CD4-positive, alpha-beta memory T cell (primary cell): ENCODE measurements at regions not wholly inside any gene's neighbourhood (a gene's known extent, or its start where the extent isn't known, plus 50 kb on each side); places are given as distances from the start of the nearest gene placed in this dataset.

Source experiments
- CTCF ChIA-PET: fragments of 350-600 bp; sonication (Branson Sonifier 250); formaldehyde crosslinking; loops from one replicate; lab custom pipeline; 2021; ENCODE audit warnings: inconsistent platforms; ENCODE audit not compliant: partially characterized antibody; lab: Charles Lee
- POLR2A ChIA-PET: fragments of 350-600 bp; sonication (Branson Sonifier 250); formaldehyde crosslinking; loops from one replicate; lab custom pipeline; 2021; ENCODE audit not compliant: partially characterized antibody; lab: Charles Lee
- DNase-seq, 5 donors: peaks; one replicate each; pipeline versions ENCODE4 v3.0.0 to v3.0.0-alpha.2; 2020 to 2022; ENCODE audit warnings: mixed read lengths in 1 of 5
- H3K27ac ChIP-seq: one replicate; pipeline ENCODE4 v1.7.0; 2013; ENCODE audit warnings: low read depth, low read length
- H3K27me3 ChIP-seq: 2 replicates; pipeline ENCODE4 v1.7.0; 2013; ENCODE audit warnings: mild to moderate bottlenecking, low read length, moderate library complexity; ENCODE audit not compliant: insufficient read depth
- H3K36me3 ChIP-seq: 2 replicates; pipeline ENCODE4 v1.7.0; 2013; ENCODE audit warnings: mild to moderate bottlenecking, low read length, moderate library complexity; ENCODE audit not compliant: insufficient read depth
- H3K4me1 ChIP-seq: 2 replicates; pipeline ENCODE4 v1.7.0; 2013; ENCODE audit warnings: mild to moderate bottlenecking, low read length, moderate library complexity; ENCODE audit not compliant: insufficient read depth
- H3K4me3 ChIP-seq, 2 donors: one replicate each; pipeline ENCODE4 v1.7.0; 2013; ENCODE audit warnings: low read length in 2 of 2, mild to moderate bottlenecking in 1 of 2
- H3K9me3 ChIP-seq, 2 donors: one replicate each; pipeline ENCODE4 v1.7.0; 2013; ENCODE audit warnings: low read length in 2 of 2, control low read depth in 1 of 2; ENCODE audit not compliant: control insufficient read depth in 1 of 2
- H3K27ac Mint-ChIP-seq, 7 donors: one replicate each; pipeline ENCODE4 v1.8.0; 2020 to 2021; ENCODE audit warnings: mixed read lengths in 7 of 7, mild to moderate bottlenecking in 6 of 7, inconsistent platforms in 3 of 7, moderate library complexity in 3 of 7
- H3K27me3 Mint-ChIP-seq, 2 donors: one replicate each; pipeline ENCODE4 v1.8.0; 2020 to 2021; ENCODE audit warnings: mixed read lengths in 2 of 2
- H3K36me3 Mint-ChIP-seq, 2 donors: one replicate each; pipeline ENCODE4 v1.8.0; 2020 to 2021; ENCODE audit warnings: mixed read lengths in 2 of 2, inconsistent platforms in 1 of 2, mild to moderate bottlenecking in 1 of 2
- H3K4me1 Mint-ChIP-seq, 4 donors: one replicate each; pipeline ENCODE4 v1.8.0; 2020 to 2021; ENCODE audit warnings: mixed read lengths in 4 of 4, mild to moderate bottlenecking in 1 of 4
- H3K4me3 Mint-ChIP-seq, 8 donors: one replicate each; pipeline ENCODE4 v1.8.0; 2020 to 2021; ENCODE audit warnings: mixed read lengths in 8 of 8, mild to moderate bottlenecking in 7 of 8, moderate library complexity in 6 of 8, inconsistent platforms in 3 of 8
- H3K9me3 Mint-ChIP-seq, 8 donors: one replicate each; pipeline ENCODE4 v1.8.0; 2020 to 2021; ENCODE audit warnings: mixed read lengths in 8 of 8, mild to moderate bottlenecking in 5 of 8, inconsistent platforms in 3 of 8, moderate library complexity in 1 of 8
- intact Hi-C: fragments of 100-400 bp; cut with micrococcal nuclease; formaldehyde crosslinking; loops from one replicate; pipeline ENCODE4 v1.15.1; 2023

DNA sequence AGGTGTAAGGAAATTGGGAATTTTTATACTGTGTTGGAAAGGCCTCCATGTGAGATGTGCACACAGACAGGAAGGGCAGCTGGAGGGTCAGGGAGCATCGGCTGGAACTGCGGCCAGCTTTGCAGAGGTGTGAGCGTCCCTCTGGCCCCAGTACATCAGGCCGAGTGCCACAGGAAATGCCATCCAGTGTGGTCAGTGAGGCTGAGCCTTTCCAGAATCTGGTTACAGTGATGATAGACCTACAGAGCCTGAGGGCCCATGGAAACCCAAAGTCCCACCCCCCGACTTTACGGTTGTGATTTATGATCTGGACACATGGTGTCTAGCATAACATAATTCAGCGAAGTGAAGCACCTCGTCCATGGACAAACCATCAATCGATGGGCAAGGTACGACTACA is 137.3 kb upstream of the PDE10A start:
- Mint-ChIP-seq H3K36me3 (no peaks in the 10 kb centered on the region), H3K4me3 (no peak overlapping the region), H3K27ac (no peak overlapping the region), H3K27me3 (peaks cover 2 to 5% of the 10 kb centered on the region in 2 donors), H3K9me3 (peaks cover 0 to 2% (median 0%) of the 10 kb centered on the region in 8 donors), H3K4me1 (peaks cover 0 to 4% (median 0%) of the 10 kb centered on the region in 4 donors)
- H3K27me3 ChIP-seq: no peaks in the 10 kb centered on the region
- no peak for DNase-seq
- no peaks in the 10 kb centered on the region for H3K36me3 ChIP-seq
- no peaks in the 10 kb centered on the region for H3K4me1 ChIP-seq
- CTCF ChIA-PET: no interaction called here
- intact Hi-C loops: no loop called here
- H3K27ac ChIP-seq: no peak overlapping the region
- POLR2A ChIA-PET: no interaction called here
- H3K4me3 ChIP-seq: no peak overlapping the region
- H3K9me3 ChIP-seq: no peaks in the 10 kb centered on the region

DNA sequence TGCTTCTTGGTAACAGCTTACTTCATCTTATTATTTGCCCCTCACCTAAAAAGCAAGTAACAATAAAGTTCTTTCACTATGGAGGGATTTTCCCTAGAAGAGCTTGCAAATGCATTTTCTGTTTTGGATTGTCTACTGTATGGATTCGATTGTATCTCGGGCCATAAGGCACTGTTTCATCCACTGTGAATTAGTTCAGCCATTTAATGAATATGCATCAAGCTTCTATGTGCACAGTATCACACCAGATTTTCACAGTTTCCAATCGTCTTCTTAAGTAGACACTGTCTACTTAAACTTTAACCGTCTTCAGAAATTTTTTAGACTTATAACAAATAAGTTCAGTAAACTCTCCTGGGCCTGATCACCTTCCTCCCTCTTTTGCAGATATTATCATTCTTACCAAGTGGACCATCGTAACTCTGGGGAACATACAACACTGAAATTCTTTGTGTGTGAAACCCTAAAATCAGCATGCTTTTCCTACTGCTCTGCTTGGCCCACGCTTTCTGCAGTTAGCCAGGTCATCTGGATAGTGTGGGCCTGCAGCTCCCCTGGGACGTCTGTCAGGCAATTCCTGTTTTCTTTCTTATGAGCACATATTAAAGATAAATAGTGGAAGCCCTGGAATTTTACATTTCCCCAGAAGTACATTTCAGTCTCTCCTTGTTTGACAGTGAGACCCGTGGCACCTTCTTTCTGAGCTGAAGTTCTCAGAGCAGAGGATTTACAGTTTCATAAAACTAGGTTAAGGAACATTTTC is 136.5 kb upstream of the PDE10A start:
- H3K4me1 ChIP-seq: no peaks in the 10 kb centered on the region
- no peak overlapping the region for H3K4me3 Mint-ChIP-seq
- no peak overlapping the region for H3K27ac ChIP-seq
- no peaks in the 10 kb centered on the region for H3K36me3 Mint-ChIP-seq
- ChIA-PET CTCF (no interaction called here), POLR2A (no interaction called here)
- H3K27me3 Mint-ChIP-seq: peaks cover 2 to 5% of the 10 kb centered on the region in 2 donors
- no peak for DNase-seq
- no peaks in the 10 kb centered on the region for H3K36me3 ChIP-seq
- intact Hi-C loops: no loop called here
- peaks cover 0 to 4% (median 0%) of the 10 kb centered on the region in 4 donors for H3K4me1 Mint-ChIP-seq
- no peaks in the 10 kb centered on the region for H3K27me3 ChIP-seq
- no peak overlapping the region for H3K27ac Mint-ChIP-seq
- no peak overlapping the region for H3K4me3 ChIP-seq
- peaks cover 0 to 2% (median 0%) of the 10 kb centered on the region in 8 donors for H3K9me3 Mint-ChIP-seq
- H3K9me3 ChIP-seq: no peaks in the 10 kb centered on the region

DNA sequence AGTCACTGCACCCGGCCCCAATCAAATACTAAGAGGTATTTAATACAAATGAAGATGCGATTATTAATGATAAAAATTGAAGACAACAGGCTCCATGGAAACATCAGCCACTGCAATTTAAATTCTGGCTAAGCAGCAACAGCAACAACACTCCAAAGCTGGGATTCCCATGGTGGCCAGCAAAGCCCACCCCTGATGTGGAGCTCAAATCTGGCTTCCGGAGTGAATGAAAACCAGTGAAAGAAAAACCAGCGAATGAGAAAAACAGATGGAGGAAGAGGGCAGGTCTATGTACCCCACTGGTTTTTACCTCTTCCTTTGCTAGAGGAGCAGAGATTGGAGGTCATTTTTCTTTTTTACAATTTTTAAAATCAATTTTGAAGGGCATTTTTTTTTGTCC is 135.9 kb upstream of the PDE10A start:
- no peaks in the 10 kb centered on the region for H3K36me3 ChIP-seq
- CTCF ChIA-PET: no interaction called here
- no peaks in the 10 kb centered on the region for H3K4me1 ChIP-seq
- Mint-ChIP-seq H3K36me3 (no peaks in the 10 kb centered on the region), H3K27ac (no peak overlapping the region), H3K4me1 (no peaks in the 10 kb centered on the region), H3K4me3 (no peak overlapping the region), H3K27me3 (peaks cover 0 to 2% of the 10 kb centered on the region in 2 donors), H3K9me3 (no peaks in the 10 kb centered on the region)
- no peaks in the 10 kb centered on the region for H3K9me3 ChIP-seq
- POLR2A ChIA-PET: no interaction called here
- DNase-seq: no peak
- H3K27ac ChIP-seq: no peak overlapping the region
- H3K4me3 ChIP-seq: no peak overlapping the region
- intact Hi-C loops: no loop called here
- no peaks in the 10 kb centered on the region for H3K27me3 ChIP-seq

DNA sequence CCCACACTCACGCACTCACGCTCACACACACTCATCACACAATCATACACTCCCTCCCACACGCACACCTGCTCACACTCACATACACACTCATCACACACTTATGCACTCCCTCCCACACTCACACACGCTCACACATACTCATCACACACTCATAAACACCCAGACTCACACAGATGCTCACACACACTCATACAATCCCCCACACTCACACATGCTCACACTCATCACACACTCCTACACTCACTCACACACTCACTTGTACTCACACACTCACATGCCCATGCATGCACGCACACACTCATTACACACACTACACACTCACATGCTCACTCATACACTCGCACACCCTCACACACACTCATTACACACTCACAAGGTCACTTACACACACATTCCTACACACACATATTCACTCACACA is 131.1 kb upstream of the PDE10A start:
- Mint-ChIP-seq H3K27me3 (no peaks in the 10 kb centered on the region), H3K4me3 (no peak overlapping the region), H3K27ac (no peak overlapping the region), H3K9me3 (no peaks in the 10 kb centered on the region), H3K4me1 (no peaks in the 10 kb centered on the region), H3K36me3 (no peaks in the 10 kb centered on the region)
- CTCF ChIA-PET: no interaction called here
- Histone ChIP-seq H3K9me3 (no peaks in the 10 kb centered on the region), H3K4me3 (no peak overlapping the region), H3K27ac (no peak overlapping the region), H3K27me3 (no peaks in the 10 kb centered on the region), H3K36me3 (no peaks in the 10 kb centered on the region), H3K4me1 (no peaks in the 10 kb centered on the region)
- POLR2A ChIA-PET: no interaction called here
- no peak for DNase-seq
- intact Hi-C loops: no loop called here

DNA sequence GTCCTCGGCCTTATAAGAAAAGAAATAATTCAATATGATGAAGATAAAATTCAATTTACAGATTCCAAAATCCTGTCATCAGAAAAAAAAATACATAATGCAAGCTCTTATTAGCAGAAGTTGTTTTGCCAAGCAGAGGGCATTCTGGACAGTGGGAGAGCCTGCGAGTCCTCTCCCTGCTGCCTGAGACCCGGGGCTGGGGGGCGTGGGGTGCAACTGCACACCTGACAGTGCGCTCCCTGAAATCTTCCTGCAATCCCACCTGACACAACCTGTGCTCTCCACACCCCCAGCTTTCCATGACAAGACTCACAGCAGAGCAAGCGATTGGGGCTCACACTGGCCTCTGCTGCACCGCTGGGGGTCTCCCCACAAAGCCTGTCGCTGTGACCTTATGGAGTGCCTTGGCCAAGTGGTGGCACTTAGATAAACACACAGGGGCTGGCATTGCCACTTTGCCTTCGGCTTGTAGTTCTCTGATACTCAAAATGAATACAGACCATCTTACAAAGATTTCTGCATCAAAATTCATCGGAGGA is 130.3 kb upstream of the PDE10A start:
- ChIA-PET POLR2A (no interaction called here), CTCF (no interaction called here)
- Histone ChIP-seq H3K27ac (no peak overlapping the region), H3K36me3 (no peaks in the 10 kb centered on the region), H3K4me3 (no peak overlapping the region), H3K4me1 (no peaks in the 10 kb centered on the region), H3K9me3 (no peaks in the 10 kb centered on the region), H3K27me3 (no peaks in the 10 kb centered on the region)
- no peak for DNase-seq
- intact Hi-C loops: no loop called here
- Mint-ChIP-seq H3K9me3 (peaks cover 0 to 2% (median 0%) of the 10 kb centered on the region in 8 donors), H3K4me3 (no peak overlapping the region), H3K27ac (no peak overlapping the region), H3K27me3 (peaks cover 0 to 2% of the 10 kb centered on the region in 2 donors), H3K36me3 (no peaks in the 10 kb centered on the region), H3K4me1 (no peaks in the 10 kb centered on the region)

DNA sequence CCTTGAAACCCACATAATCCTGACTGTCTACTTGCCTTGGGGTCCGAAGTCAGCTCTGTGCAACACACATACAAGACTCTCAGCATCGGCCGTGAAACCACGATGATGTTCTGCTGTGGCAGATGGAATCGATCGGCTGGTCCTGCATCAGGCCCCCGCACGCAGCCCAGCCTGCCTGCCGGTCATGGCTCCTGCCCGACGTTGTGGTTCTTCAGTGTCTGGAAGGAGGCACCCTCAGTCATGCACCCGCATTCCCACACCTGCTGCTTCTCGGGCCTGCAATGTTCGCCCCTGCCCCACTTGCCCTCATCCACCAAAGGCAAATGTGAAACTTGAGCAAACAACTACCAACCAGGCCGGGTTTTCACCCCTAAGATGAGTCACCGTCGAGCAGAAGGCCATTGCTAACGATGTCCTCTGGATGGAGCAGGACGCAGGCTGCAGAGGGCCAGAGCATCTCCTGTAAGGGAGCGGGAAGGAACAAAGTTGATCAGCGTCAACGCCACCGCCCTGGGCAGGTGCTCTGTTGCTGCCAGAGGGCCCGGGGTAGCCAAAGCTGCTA is 128.9 kb upstream of the PDE10A start:
- POLR2A ChIA-PET: no interaction called here

DNA sequence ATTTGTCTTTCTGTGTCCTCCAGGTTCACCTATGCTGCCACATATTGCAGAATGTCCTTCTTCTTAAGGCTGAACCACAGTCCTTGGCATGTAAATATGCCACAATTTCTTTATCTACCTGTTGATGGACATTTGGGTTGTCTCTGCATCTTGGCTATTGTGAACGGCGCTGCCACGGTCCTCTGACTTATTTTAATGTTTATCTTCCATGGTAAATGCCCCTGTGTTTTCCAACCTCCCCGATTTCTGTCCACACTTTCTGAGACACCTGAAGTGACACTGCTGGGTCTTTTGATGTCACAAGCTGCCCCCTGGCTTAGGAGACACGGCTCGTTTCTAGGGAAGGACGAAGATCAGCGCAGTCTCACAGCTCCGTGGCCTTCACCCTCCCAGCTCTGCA is 128.3 kb upstream of the PDE10A start:
- no peak overlapping the region for H3K27ac ChIP-seq
- no peaks in the 10 kb centered on the region for H3K36me3 Mint-ChIP-seq
- CTCF ChIA-PET: no interaction called here

More for the DNA sequence above, 128.9 kb upstream of the PDE10A start:
- H3K27ac ChIP-seq: no peak overlapping the region
- Mint-ChIP-seq H3K27me3 (peaks cover 3 to 5% of the 10 kb centered on the region in 2 donors), H3K9me3 (peaks cover 0 to 2% (median 0%) of the 10 kb centered on the region in 8 donors), H3K4me1 (no peaks in the 10 kb centered on the region), H3K4me3 (no peak overlapping the region), H3K27ac (no peak overlapping the region), H3K36me3 (no peaks in the 10 kb centered on the region)
- CTCF ChIA-PET: no interaction called here
- no peak for DNase-seq
- no peaks in the 10 kb centered on the region for H3K27me3 ChIP-seq
- no peaks in the 10 kb centered on the region for H3K4me1 ChIP-seq
- H3K4me3 ChIP-seq: no peak overlapping the region
- H3K36me3 ChIP-seq: no peaks in the 10 kb centered on the region
- intact Hi-C loops: no loop called here
- no peaks in the 10 kb centered on the region for H3K9me3 ChIP-seq

More for the DNA sequence above, 128.3 kb upstream of the PDE10A start:
- intact Hi-C loops: no loop called here
- DNase-seq: no peak
- Histone ChIP-seq H3K27me3 (no peaks in the 10 kb centered on the region), H3K4me1 (no peaks in the 10 kb centered on the region), H3K9me3 (no peaks in the 10 kb centered on the region), H3K36me3 (no peaks in the 10 kb centered on the region), H3K4me3 (no peak overlapping the region)
- Mint-ChIP-seq H3K4me3 (no peak overlapping the region), H3K9me3 (peaks cover 0 to 2% (median 0%) of the 10 kb centered on the region in 8 donors), H3K27ac (no peak overlapping the region), H3K27me3 (peaks cover 3 to 5% of the 10 kb centered on the region in 2 donors), H3K4me1 (no peaks in the 10 kb centered on the region)
- POLR2A ChIA-PET: no interaction called here
